ENCODE measurements at regions not wholly inside any gene's neighbourhood (a gene's known extent, or its start where the extent isn't known, plus 50 kb on each side); places are given as distances from the start of the nearest gene placed in this dataset.

- no peak overlapping the region for H3K4me3 Mint-ChIP-seq
- H3K9me3 Mint-ChIP-seq, result peaks cover 31% of the 10 kb centered on the region
- H3K4me1 Mint-ChIP-seq (ENCODE audit: low read depth), result no peaks in the 10 kb centered on the region
- H3K27me3 Mint-ChIP-seq, result no peaks in the 10 kb centered on the region
- no peaks in the 10 kb centered on the region for H3K36me3 Mint-ChIP-seq (ENCODE audit: low read depth)
- no peak overlapping the region for H3K27ac Mint-ChIP-seq
- intact Hi-C loops (cut with micrococcal nuclease), result no loop called here
Measured at GRCh38 chr2:126600742-126601141, 55.2 kb upstream of the GYPC start.

DNA sequence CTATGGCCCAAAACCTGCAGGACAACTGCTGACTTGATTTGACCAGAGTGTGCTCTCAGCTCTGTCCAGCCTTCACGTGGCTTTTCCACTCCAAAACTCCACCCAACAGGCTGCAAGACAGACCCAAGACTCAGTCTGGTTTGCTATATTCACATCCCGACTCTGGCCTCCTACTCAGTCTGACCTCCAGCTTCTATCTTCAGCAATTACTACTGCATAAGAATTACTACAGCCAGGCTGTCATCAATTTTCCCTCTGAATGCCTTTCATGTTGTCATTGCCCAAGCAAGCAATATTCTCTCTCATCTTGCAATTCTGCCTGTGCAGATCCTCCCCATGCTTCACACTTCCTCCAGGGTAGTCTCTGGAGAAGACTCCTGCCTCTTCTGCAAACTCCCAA lies 53.6 kb upstream of the GYPC start:
- no peak overlapping the region for H3K4me3 Mint-ChIP-seq
- peaks cover 39% of the 10 kb centered on the region for H3K9me3 Mint-ChIP-seq
- H3K4me1 Mint-ChIP-seq (ENCODE audit: low read depth), result no peaks in the 10 kb centered on the region
- intact Hi-C loops (cut with micrococcal nuclease), result no loop called here
- no peaks in the 10 kb centered on the region for H3K27me3 Mint-ChIP-seq
- no peak overlapping the region for H3K27ac Mint-ChIP-seq
- no peaks in the 10 kb centered on the region for H3K36me3 Mint-ChIP-seq (ENCODE audit: low read depth)
